ENCODE measurements at regions not wholly inside any gene's neighbourhood (a gene's known extent, or its start where the extent isn't known, plus 50 kb on each side); places are given as distances from the start of the nearest gene placed in this dataset.
"Not testable (repeated sequence)": the region's sequence is repeated elsewhere in the genome, so short reads cannot be mapped to it uniquely, and the experiment has no call there.

- H3K27me3 ChIP-seq (ENCODE audit: insufficient read depth, low read length); H3K79me2 ChIP-seq (ENCODE audit: insufficient read depth, low read length); H3K4me2 ChIP-seq (ENCODE audit: low read length); DNase-seq (ENCODE audit: low read depth, low spot score); CTCF ChIA-PET; H2AFZ ChIP-seq (ENCODE audit: low read depth, low read length, poor library complexity, severe bottlenecking); H3K9me2 ChIP-seq (ENCODE audit: insufficient read depth); ATAC-seq; H3K4me1 ChIP-seq (ENCODE audit: control insufficient read depth in 1 of 2, insufficient read depth in 2 of 2, low read length in 2 of 2); POLR2A ChIA-PET; H3K27ac ChIP-seq (ENCODE audit: low read depth, low read length); H3K9ac ChIP-seq (ENCODE audit: low read length); H3K9me3 ChIP-seq (ENCODE audit: control insufficient read depth in 1 of 2, insufficient read depth in 1 of 2, low read depth in 1 of 2, low read length in 2 of 2); RAD21 ChIA-PET (ENCODE audit: low non-redundant PET in 1 of 2, low total read pairs in 2 of 2, uncharacterized antibody in 2 of 2, unreplicated experiment in 2 of 2); H4K20me1 ChIP-seq (ENCODE audit: insufficient read depth); H3K4me3 ChIP-seq (replicated peaks in 1 of 2; ENCODE audit: low read depth in 1 of 2, low read length in 2 of 2); intact Hi-C loops (cut with micrococcal nuclease); H3K36me3 ChIP-seq (ENCODE audit: control insufficient read depth in 1 of 2, insufficient read depth in 2 of 2, low read length in 2 of 2); BruUV-seq (replicated peaks): not testable (repeated sequence)
Measured at GRCh38 chr7:55311892-55312291, 53.2 kb upstream of the LANCL2 start.

GRCh38 chr7:55313671-55314070 lies 51.5 kb upstream of the LANCL2 start:
- POLR2A ChIA-PET; BruUV-seq (replicated peaks); ATAC-seq; H3K9me3 ChIP-seq (ENCODE audit: control insufficient read depth in 1 of 2, insufficient read depth in 1 of 2, low read depth in 1 of 2, low read length in 2 of 2); DNase-seq (ENCODE audit: low read depth, low spot score); H3K4me3 ChIP-seq (replicated peaks in 1 of 2; ENCODE audit: low read depth in 1 of 2, low read length in 2 of 2); RAD21 ChIA-PET (ENCODE audit: low non-redundant PET in 1 of 2, low total read pairs in 2 of 2, uncharacterized antibody in 2 of 2, unreplicated experiment in 2 of 2); H3K9ac ChIP-seq (ENCODE audit: low read length); H3K27me3 ChIP-seq (ENCODE audit: insufficient read depth, low read length); intact Hi-C loops (cut with micrococcal nuclease); H3K79me2 ChIP-seq (ENCODE audit: insufficient read depth, low read length); H3K27ac ChIP-seq (ENCODE audit: low read depth, low read length); H3K4me1 ChIP-seq (ENCODE audit: control insufficient read depth in 1 of 2, insufficient read depth in 2 of 2, low read length in 2 of 2); H3K4me2 ChIP-seq (ENCODE audit: low read length); H4K20me1 ChIP-seq (ENCODE audit: insufficient read depth); H3K36me3 ChIP-seq (ENCODE audit: control insufficient read depth in 1 of 2, insufficient read depth in 2 of 2, low read length in 2 of 2); CTCF ChIA-PET; H2AFZ ChIP-seq (ENCODE audit: low read depth, low read length, poor library complexity, severe bottlenecking); H3K9me2 ChIP-seq (ENCODE audit: insufficient read depth): not testable (repeated sequence)

- Histone ChIP-seq H3K27me3 (ENCODE audit: insufficient read depth, low read length) (no peaks in the 10 kb centered on the region), H3K79me2 (ENCODE audit: insufficient read depth, low read length) (no peaks in the 10 kb centered on the region), H4K20me1 (ENCODE audit: insufficient read depth) (no peaks in the 10 kb centered on the region), H3K9ac (ENCODE audit: low read length) (no peak overlapping the region), H3K27ac (ENCODE audit: low read depth, low read length) (no peak overlapping the region), H3K4me1 (ENCODE audit: control insufficient read depth in 1 of 2, insufficient read depth in 2 of 2, low read length in 2 of 2) (no peaks in the 10 kb centered on the region), H3K9me2 (ENCODE audit: insufficient read depth) (no peaks in the 10 kb centered on the region), H2AFZ (ENCODE audit: low read depth, low read length, poor library complexity, severe bottlenecking) (no peak overlapping the region), H3K4me3 (replicated peaks in 1 of 2; ENCODE audit: low read depth in 1 of 2, low read length in 2 of 2) (no peak overlapping the region), H3K9me3 (ENCODE audit: control insufficient read depth in 1 of 2, insufficient read depth in 1 of 2, low read depth in 1 of 2, low read length in 2 of 2) (no peaks in the 10 kb centered on the region), H3K36me3 (ENCODE audit: control insufficient read depth in 1 of 2, insufficient read depth in 2 of 2, low read length in 2 of 2) (no peaks in the 10 kb centered on the region), H3K4me2 (ENCODE audit: low read length) (no peak overlapping the region)
- no TSS peak for BruUV-seq (replicated peaks)
- DNase-seq (ENCODE audit: low read depth, low spot score) (no peak), ATAC-seq (no peak)
- ChIA-PET POLR2A (no interaction called here), CTCF (no interaction called here), RAD21 (ENCODE audit: low non-redundant PET in 1 of 2, low total read pairs in 2 of 2, uncharacterized antibody in 2 of 2, unreplicated experiment in 2 of 2) (no interaction called here)
- intact Hi-C loops (cut with micrococcal nuclease) = no loop called here
- TF ChIP-seq MAX (IDR thresholded peaks at IDR 0.05) (no peak), ZFX (IDR thresholded peaks at IDR 0.05) (no peak), EZH2phosphoT487 (IDR thresholded peaks at IDR 0.05; ENCODE audit: borderline replicate concordance) (no peak), EZH2 (IDR thresholded peaks at IDR 0.05) (no peak), REST (IDR thresholded peaks at IDR 0.05; ENCODE audit: low read depth) (no peak), POLR2AphosphoS5 (IDR thresholded peaks at IDR 0.05; ENCODE audit: low read depth, low read length) (no peak), TCF7L2 (IDR thresholded peaks at IDR 0.05; ENCODE audit: borderline replicate concordance, extremely low read depth, insufficient read depth, insufficient read length) (no peak), CBX3 (IDR thresholded peaks at IDR 0.05; ENCODE audit: low read depth) (no peak), JUND (IDR thresholded peaks at IDR 0.05) (no peak)
Measured at GRCh38 chr7:55314967-55315366, 50.2 kb upstream of the LANCL2 start.
